ENCODE measurements at regions not wholly inside any gene's neighbourhood (a gene's known extent, or its start where the extent isn't known, plus 50 kb on each side); places are given as distances from the start of the nearest gene placed in this dataset.

DNA sequence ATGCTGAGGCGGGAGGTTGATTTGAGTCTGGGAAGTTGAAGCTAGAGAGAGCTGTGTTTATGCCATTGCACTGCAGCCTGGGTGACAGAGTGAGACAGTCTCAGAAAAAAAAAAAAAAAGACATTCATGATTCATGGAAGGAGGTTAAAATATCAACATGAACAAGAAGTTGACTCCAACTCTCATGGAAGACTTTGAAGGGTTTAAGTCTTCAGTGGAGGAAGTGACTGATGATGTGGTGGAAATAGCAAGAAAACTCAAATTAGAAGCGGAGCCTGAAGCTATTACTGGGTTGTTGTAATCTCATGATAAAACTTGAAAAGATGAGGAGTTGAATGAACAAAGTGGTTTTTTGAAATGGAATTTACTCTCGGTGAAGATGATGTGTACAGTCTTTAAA, 491.8 kb downstream of the SQOR start:
- H3K27ac ChIP-seq (ENCODE audit: low read depth, low read length) = no peak overlapping the region
- no peak overlapping the region for H3K4me2 ChIP-seq (ENCODE audit: low read length)
- no peaks in the 10 kb centered on the region for H3K27me3 ChIP-seq (ENCODE audit: control insufficient read depth, low read length)
- H3F3A ChIP-seq (ENCODE audit: control insufficient read depth, insufficient read depth) = no peaks in the 10 kb centered on the region
- H3K36me3 ChIP-seq (ENCODE audit: control insufficient read depth, low read length) = no peaks in the 10 kb centered on the region
- no peak for TF ChIP-seq EZH2phosphoT487 (IDR thresholded peaks at IDR 0.05; ENCODE audit: borderline replicate concordance, low read length)
- TF ChIP-seq, protein P1, sequence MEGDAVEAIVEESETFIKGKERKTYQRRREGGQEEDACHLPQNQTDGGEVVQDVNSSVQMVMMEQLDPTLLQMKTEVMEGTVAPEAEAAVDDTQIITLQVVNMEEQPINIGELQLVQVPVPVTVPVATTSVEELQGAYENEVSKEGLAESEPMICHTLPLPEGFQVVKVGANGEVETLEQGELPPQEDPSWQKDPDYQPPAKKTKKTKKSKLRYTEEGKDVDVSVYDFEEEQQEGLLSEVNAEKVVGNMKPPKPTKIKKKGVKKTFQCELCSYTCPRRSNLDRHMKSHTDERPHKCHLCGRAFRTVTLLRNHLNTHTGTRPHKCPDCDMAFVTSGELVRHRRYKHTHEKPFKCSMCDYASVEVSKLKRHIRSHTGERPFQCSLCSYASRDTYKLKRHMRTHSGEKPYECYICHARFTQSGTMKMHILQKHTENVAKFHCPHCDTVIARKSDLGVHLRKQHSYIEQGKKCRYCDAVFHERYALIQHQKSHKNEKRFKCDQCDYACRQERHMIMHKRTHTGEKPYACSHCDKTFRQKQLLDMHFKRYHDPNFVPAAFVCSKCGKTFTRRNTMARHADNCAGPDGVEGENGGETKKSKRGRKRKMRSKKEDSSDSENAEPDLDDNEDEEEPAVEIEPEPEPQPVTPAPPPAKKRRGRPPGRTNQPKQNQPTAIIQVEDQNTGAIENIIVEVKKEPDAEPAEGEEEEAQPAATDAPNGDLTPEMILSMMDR (IDR thresholded peaks at IDR 0.05; ENCODE audit: low read depth, low read length, poor library complexity, severe bottlenecking) = no peak
- H3K4me3 ChIP-seq (ENCODE audit: low read length) = no peak overlapping the region
- no peaks in the 10 kb centered on the region for H3K9me2 ChIP-seq (replicated peaks; ENCODE audit: control insufficient read depth, low read length)
- H3K9me3 ChIP-seq (ENCODE audit: control insufficient read depth, insufficient read depth, low read length) = peaks cover 9% of the 10 kb centered on the region; the same call in 1 of the 2 replicates
- no peaks in the 10 kb centered on the region for H4K20me1 ChIP-seq (ENCODE audit: control insufficient read depth, insufficient read depth, low read depth, low read length)
- no peaks in the 10 kb centered on the region for H3K79me2 ChIP-seq (ENCODE audit: control insufficient read depth, low read length)
- H3K4me1 ChIP-seq (ENCODE audit: control insufficient read depth, low read length) = no peaks in the 10 kb centered on the region

DNA sequence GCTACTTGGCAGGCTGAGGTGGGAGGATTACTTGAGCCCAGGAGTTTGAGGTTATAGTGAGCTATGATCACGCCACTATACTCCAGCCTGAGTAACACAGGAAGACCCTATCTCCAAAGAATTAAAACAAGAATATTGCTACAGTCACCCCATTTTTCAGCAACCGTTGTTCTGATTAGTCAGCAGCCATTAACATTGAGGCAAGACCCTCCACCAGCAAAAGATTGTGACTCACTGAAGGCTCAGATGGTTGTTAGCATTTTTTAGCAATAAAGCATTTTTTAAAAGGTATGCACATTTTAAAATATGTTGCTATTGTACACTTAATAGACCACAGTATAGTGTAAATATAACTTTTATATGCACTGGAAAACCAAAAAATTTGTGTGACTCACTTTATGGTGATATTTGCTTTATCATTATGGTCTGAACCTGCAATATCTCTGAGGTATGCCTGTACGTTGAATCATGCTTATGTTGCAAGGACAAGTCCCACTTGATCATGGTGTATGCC, 492.6 kb downstream of the SQOR start:
- Histone ChIP-seq H3K27ac (ENCODE audit: low read depth, low read length) (no peak overlapping the region), H3K4me3 (ENCODE audit: low read length) (no peak overlapping the region), H3K9me3 (ENCODE audit: control insufficient read depth, insufficient read depth, low read length) (peaks cover 9% of the 10 kb centered on the region; the same call in 1 of the 2 replicates), H3K27me3 (ENCODE audit: control insufficient read depth, low read length) (no peaks in the 10 kb centered on the region), H4K20me1 (ENCODE audit: control insufficient read depth, insufficient read depth, low read depth, low read length) (no peaks in the 10 kb centered on the region), H3K4me2 (ENCODE audit: low read length) (no peak overlapping the region), H3K4me1 (ENCODE audit: control insufficient read depth, low read length) (no peaks in the 10 kb centered on the region), H3K36me3 (ENCODE audit: control insufficient read depth, low read length) (no peaks in the 10 kb centered on the region), H3F3A (ENCODE audit: control insufficient read depth, insufficient read depth) (no peaks in the 10 kb centered on the region), H3K79me2 (ENCODE audit: control insufficient read depth, low read length) (no peaks in the 10 kb centered on the region), H3K9me2 (replicated peaks; ENCODE audit: control insufficient read depth, low read length) (no peaks in the 10 kb centered on the region)
- no peak for TF ChIP-seq EZH2phosphoT487 (IDR thresholded peaks at IDR 0.05; ENCODE audit: borderline replicate concordance, low read length)
- TF ChIP-seq, protein P1 (IDR thresholded peaks at IDR 0.05; ENCODE audit: low read depth, low read length, poor library complexity, severe bottlenecking) = no peak

DNA sequence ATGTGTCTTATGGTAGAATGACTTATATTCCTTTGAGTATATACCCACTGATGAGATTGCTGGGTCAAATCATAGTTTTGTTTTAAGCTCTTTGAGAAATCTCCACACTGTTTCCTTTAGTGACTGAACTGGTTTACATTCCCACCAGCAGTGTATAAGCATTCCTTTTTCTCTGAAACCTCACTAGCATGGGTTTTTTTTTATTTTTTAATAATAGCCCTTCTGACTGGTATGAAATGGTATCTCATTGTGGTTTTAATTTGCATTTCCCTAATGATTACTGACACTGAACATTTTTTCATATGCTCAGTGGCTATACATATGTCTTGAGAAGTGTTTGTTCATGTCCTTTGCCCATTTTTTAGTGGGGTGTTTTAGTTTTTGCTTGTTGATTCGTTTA, 494.3 kb downstream of the SQOR start:
- Histone ChIP-seq H3F3A (ENCODE audit: control insufficient read depth, insufficient read depth) (no peaks in the 10 kb centered on the region), H3K36me3 (ENCODE audit: control insufficient read depth, low read length) (no peaks in the 10 kb centered on the region), H3K4me1 (ENCODE audit: control insufficient read depth, low read length) (no peaks in the 10 kb centered on the region), H3K79me2 (ENCODE audit: control insufficient read depth, low read length) (no peaks in the 10 kb centered on the region), H3K9me2 (replicated peaks; ENCODE audit: control insufficient read depth, low read length) (no peaks in the 10 kb centered on the region), H3K4me2 (ENCODE audit: low read length) (no peak overlapping the region), H3K27me3 (ENCODE audit: control insufficient read depth, low read length) (no peaks in the 10 kb centered on the region), H3K9me3 (ENCODE audit: control insufficient read depth, insufficient read depth, low read length) (no peaks in the 10 kb centered on the region), H4K20me1 (ENCODE audit: control insufficient read depth, insufficient read depth, low read depth, low read length) (no peaks in the 10 kb centered on the region), H3K4me3 (ENCODE audit: low read length) (no peak overlapping the region), H3K27ac (ENCODE audit: low read depth, low read length) (no peak overlapping the region)
- TF ChIP-seq, protein P1 (IDR thresholded peaks at IDR 0.05; ENCODE audit: low read depth, low read length, poor library complexity, severe bottlenecking) = no peak
- TF ChIP-seq EZH2phosphoT487 (IDR thresholded peaks at IDR 0.05; ENCODE audit: borderline replicate concordance, low read length) = no peak
